HG03039 (cell line): ENCODE measurements at regions not wholly inside any gene's neighbourhood (a gene's known extent, or its start where the extent isn't known, plus 50 kb on each side); places are given as distances from the start of the nearest gene placed in this dataset.

Experiments used
- ATAC-seq: cut with Tn5 transposase; IDR thresholded peaks from one replicate; pipeline ENCODE4 v1.9.1; 2021; ENCODE audit warnings: mild to moderate bottlenecking, moderate library complexity; ENCODE audit not compliant: unreplicated experiment

DNA sequence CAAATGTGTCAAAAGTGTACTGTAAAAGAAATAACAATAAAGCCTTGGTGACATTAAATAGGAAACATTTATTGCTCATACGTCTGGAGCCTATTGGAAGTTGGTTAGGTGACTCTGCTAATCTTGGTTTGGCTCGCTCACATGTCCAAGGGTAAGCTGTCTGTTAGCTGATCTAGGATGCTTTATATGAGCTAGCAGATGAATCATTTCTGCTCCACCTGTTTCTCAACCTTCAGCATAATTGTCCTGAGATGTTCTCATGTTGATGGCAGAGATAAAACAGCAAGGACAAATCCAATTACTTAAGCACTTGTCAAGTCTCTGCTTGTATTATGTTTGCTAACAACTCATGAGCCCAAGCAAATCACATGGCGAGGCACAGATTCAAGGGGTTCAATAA, 56.0 kb upstream of the CD53 start:
- no peak for ATAC-seq

DNA sequence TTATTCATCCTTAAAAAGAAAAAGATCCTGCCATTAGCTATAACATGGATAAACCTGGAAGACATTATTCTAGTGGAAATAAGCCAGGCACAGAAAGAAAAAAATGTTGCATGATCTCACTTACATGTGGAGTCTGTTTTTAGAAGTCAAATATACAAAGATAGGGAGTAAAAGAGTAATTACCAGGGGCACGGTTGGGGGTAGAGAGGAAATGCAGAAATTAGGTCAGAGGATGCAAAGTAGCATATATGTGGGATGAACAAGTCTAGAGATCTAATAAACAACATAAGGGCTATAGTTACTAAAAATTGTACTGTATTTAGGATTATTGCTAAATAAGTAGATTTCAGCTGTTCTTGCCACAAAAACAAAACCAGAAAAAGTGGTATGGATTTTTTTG, 61.4 kb upstream of the CD53 start:
- no peak for ATAC-seq

DNA sequence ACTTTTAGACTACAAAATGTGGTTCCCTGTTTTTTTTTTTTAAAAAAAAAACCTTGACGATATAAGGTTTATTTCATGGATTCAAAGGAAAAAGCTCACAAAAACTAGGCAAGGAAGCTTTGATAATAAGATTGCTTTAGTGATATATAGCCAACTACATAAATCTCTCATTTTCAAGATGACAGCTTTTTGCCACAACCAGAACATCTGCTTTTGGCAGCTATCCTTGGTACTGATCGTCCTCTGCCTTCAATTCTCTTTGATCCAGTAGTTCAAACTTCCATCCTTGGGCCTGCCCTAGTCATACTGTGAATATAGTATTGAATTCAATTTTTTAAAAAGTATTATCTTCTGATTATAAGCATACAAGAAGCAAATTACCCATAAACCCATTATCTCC, 72.9 kb upstream of the CD53 start:
- no peak for ATAC-seq

- no peak for ATAC-seq
Measured at GRCh38 chr1:110798691-110799256, 74.2 kb upstream of the CD53 start.

GRCh38 chr1:110788673-110789072, 84.3 kb upstream of the CD53 start:
- ATAC-seq: no peak

DNA sequence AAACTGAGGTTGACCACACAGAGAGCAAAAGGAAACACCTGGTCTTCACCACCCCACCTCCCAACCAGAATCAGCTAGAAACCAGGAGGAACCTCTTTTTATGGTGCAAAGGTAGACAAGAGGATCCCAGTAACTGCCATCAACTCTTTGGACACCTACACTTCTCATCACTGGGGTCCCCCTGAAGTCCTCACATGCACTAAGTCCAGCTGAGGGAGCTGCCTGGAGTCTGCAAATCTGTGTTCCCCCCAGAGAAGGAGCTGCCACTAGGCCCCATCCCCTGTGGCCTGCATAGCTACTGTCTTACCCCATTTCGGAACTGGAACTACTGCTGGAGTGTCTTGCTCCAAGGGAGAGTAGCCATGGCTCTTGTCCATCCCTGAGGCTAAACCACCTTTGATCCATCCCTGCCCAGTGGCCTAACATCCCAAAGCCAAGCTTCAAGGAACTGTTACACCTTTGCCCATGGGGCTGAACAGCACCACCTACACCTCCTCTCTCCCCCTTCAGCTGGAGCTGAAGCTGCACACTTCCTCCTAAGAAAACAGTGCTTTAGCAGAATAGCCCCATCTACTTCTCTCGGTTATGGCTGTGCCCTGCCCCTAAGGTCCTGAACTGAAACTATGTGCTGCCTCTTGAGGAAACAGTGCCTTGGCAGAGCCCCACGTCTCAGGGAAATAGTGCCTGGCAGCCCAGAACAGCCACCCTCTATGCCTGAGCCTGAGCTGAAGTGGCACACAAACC, 85.4 kb upstream of the CD53 start:
- peak; percentile 60 for ATAC-seq

DNA sequence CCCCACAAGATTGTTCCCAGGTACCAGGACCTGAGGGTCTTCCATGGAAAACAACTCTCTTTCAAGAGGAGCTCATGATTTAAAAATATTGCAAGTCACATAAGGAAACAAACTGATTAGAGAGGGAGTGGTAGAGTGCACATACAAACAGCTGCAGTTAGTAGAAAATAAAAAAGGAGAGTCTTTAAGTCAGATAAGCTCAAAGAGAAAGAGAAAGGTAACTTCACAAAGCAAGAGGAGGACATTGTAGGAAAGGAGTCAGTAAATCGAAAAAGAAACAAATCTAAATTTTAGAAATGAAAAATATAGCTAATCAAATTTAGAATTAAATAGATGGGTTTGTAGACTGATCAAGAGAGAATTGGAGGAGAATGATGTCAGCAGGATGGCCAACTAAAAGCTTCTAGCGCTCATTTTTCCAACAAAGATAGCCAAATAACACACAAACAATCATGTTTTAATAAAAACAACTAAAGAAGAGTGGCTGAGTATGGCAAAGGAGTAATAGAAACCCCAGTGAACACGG, 86.1 kb upstream of the CD53 start:
- no peak for ATAC-seq

GRCh38 chr1:110785612-110786011, 87.3 kb upstream of the CD53 start:
- ATAC-seq: no peak

GRCh38 chr1:110785055-110785454, 87.9 kb upstream of the CD53 start:
- ATAC-seq: no peak

DNA sequence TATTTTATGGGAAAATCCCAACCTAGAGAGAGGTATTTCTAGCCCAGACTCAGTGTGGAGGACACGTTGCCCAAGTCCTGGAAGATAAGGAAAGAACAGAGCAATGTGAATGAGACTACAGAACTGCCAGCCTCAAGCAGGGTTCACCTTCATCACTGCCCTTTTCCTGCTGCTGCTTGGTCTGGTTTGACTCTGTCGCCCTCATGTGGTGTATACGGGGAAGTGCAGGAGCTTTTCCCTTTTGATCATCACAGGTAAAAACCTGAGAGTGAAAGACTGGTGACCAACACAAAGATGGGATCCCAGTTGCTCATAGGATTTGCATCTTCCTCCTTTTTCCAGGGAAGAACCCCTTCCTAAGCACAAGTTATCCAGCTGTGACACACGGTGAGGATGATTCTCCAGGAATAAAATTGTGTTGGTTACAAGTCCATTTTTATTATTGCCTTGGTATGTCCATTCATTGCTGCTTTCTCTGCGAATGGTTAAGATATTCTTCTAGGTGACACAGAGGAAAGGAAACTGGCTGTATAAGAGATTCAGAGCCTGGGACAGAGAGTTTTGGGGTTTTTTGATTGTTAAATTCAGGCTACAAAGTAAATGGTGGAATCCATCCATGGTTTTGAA, 89.5 kb upstream of the CD53 start:
- no peak for ATAC-seq

DNA sequence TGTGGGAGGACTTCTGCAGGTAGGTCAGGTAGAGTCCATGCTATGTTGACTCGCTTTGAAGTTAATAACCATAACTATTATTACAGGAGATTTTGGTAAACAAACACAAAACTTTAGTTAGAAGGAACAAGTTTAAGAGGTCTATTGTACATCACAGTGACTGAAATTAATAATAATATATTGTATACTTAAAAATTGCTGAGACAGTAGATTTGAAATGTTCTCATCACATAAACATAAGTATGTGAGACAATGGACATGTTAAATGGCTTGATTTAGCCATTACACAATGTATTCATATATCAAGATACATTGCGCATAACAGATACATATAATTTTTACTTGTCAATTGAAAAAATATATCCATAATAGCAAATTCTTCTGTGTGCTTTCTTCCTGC, 91.4 kb upstream of the CD53 start:
- no peak for ATAC-seq

GRCh38 chr1:110780600-110781484, 92.1 kb upstream of the CD53 start:
- no peak for ATAC-seq

DNA sequence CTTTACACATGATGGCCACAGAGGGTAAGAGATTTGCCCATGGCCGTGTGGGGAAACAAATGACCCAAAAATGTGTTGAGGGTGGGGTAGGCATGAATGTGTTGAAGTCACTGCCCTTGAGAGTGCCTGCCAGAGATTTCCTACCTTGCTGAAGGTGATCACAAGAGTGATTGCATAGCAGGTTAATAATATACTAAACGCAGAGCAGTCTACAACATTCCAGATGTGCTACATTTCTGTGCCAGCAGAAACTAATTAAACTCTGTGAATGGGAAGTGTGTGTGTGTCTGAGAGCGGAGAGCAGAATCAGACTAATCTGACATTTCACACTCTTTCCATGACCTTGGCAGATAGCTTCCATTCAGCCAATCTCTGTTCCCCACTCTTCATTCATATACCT, 93.3 kb upstream of the CD53 start:
- ATAC-seq: no peak

DNA sequence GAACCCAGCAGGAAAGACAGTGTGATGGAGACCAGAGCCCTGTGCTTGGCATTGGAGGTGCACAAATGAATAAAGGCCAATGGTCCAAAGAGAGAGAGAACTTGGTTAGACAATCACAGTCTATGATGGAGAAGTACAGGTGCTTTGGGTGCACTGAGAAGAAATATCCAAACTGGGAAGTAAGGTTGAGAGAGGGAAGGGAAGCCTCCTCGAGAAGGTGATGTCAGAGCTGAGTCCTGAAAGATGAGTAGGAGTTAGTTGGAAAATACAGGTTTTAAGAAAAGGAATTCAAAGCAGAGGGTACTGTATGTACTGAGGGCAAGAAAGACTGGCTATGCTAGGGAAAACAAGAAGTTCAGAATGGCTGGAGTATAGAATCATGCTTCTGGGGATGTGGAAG, 94.1 kb upstream of the CD53 start:
- no peak for ATAC-seq

DNA sequence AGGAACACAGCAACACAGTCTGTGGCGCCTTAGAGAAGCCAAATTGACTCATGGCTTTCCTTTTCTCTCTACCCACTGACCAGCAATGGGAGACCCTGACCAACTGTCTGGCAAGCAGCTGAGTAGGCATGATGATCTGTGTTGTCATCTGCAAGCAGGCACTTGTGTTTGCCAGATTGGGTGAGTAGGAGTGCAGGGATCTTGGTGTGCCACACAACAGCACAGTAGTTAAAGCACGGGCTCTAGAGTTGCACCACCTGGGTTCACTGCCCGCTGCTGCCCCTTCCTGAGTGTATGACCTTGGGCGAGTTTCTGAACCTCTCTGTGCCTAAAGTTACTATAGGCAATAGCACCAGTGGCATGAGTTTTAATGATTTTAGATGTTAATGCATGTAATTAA, 95.7 kb upstream of the CD53 start:
- ATAC-seq: no peak

GRCh38 chr1:110774398-110774797, 98.5 kb upstream of the CD53 start:
- ATAC-seq: no peak

GRCh38 chr1:110773813-110774212, 99.1 kb upstream of the KCNA3 start:
- ATAC-seq: no peak

- no peak for ATAC-seq
Measured at GRCh38 chr1:110771245-110772022, 96.7 kb upstream of the KCNA3 start.

- no peak for ATAC-seq
Measured at GRCh38 chr1:110770832-110771231, 96.1 kb upstream of the KCNA3 start.

- ATAC-seq: no peak
Measured at GRCh38 chr1:110768605-110769004, 93.9 kb upstream of the KCNA3 start.

- no peak for ATAC-seq
Measured at GRCh38 chr1:110766336-110766647, 91.6 kb upstream of the KCNA3 start.
